HL-60 (cell line): ENCODE measurements at regions not wholly inside any gene's neighbourhood (a gene's known extent, or its start where the extent isn't known, plus 50 kb on each side); places are given as distances from the start of the nearest gene placed in this dataset.

Experiments used
- CTCF ChIP-seq: IDR thresholded peaks from one replicate; pipeline ENCODE4 v1.5.1; 2011; ENCODE audit warnings: low read length, control low read depth, inconsistent platforms; ENCODE audit not compliant: insufficient read depth
- POLR2AphosphoS5 ChIP-seq: IDR thresholded peaks from 2 replicates; pipeline ENCODE4 v1.6.1; 2012; ENCODE audit warnings: low read depth
- REST ChIP-seq: IDR thresholded peaks from 2 replicates; pipeline ENCODE4 v1.6.1; 2012; ENCODE audit warnings: low read depth; ENCODE audit not compliant: insufficient replicate concordance

DNA sequence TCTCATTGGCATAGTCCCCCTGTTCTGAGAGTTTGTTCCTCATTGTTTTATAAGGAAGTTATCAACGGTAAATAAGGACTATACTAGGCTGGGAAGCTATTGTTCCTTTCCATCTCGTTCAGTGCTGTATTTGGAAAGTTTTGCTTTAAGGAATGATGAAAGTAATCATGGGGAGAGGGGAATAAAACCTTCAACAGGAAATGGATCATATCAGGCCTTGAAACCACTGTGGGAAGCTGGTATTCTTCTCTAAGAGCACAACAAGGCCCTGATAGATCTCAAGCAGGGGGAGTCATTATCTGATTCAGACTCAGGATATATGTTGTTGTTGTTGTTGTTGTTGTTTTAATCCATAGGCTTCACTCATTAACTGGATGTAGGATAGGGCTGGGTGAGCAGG is 474.5 kb downstream of the ENC1 start:
- TF ChIP-seq CTCF (no peak), REST (no peak), POLR2AphosphoS5 (no peak)
